GM12878 (cell line): ENCODE measurements at regions not wholly inside any gene's neighbourhood (a gene's known extent, or its start where the extent isn't known, plus 50 kb on each side); places are given as distances from the start of the nearest gene placed in this dataset.

Experiments used
- ATAC-seq: fragments of 200-7000 bp; cut with Tn5 transposase; 3 replicates; pipeline ENCODE4 v1.9.1; 2020; ENCODE audit warnings: mild to moderate bottlenecking, moderate library complexity
- BruUV-seq: library from RNA; stranded (reverse); fragments of 400-500 nt; replicated peaks from 2 replicates; lab custom pipeline; 2021; lab: Mats Ljungman, UMichigan
- CTCF ChIA-PET: fragments of 300-600 bp; sonication (Branson Sonifier 250); formaldehyde crosslinking; extraction: SDS; loops from one replicate; lab custom pipeline; 2021; ENCODE audit warnings: inconsistent platforms; lab: Yijun Ruan, JAX
- POLR2A ChIA-PET: fragments of 350-600 bp; formaldehyde crosslinking; extraction: SDS; loops from one replicate; lab custom pipeline; 2021; ENCODE audit warnings: inconsistent platforms; lab: Charles Lee
- RAD21 ChIA-PET: fragments of 300-600 bp; sonication (Branson Sonifier 250); formaldehyde crosslinking; loops from one replicate; lab custom pipeline; 2023; ENCODE audit warnings: antibody characterized with exemption; ENCODE audit not compliant: unreplicated experiment; lab: Charles Lee
- SMC1A ChIA-PET: fragments of 300-600 bp; sonication (Branson Sonifier 250); formaldehyde crosslinking; loops from one replicate; lab custom pipeline; 2023; ENCODE audit not compliant: unreplicated experiment, uncharacterized antibody; lab: Charles Lee
- DNase-seq: peaks from one replicate; pipeline ENCODE4 v3.0.0-alpha.2; 2011; ENCODE audit warnings: low read depth, low spot score
- FAIRE-seq: peaks from 3 replicates; lab custom pipeline; 2011; peaks lifted over from hg19 to GRCh38; lab: Jason Lieb, UNC
- H2AFZ ChIP-seq: 2 replicates; pipeline ENCODE4 v1.6.0; 2011; ENCODE audit warnings: low read depth, low read length, control low read depth; ENCODE audit not compliant: control insufficient read depth
- H3K27ac ChIP-seq: 2 replicates; pipeline ENCODE4 v1.5.1; 2011; ENCODE audit warnings: control low read depth; ENCODE audit not compliant: control insufficient read depth, insufficient read depth
- H3K27me3 ChIP-seq, 2 experiments: replicated peaks in 1 of 2; 2 replicates each; pipeline versions ENCODE4 v1.6.0 to v1.6.1; 2011; ENCODE audit warnings: low read length in 1 of 2; ENCODE audit not compliant: control insufficient read depth in 2 of 2, insufficient read depth in 2 of 2
- H3K36me3 ChIP-seq, 2 experiments: 2 replicates each; pipeline ENCODE4 v1.5.1; 2011; ENCODE audit warnings: low read length in 1 of 2; ENCODE audit not compliant: control insufficient read depth in 2 of 2, insufficient read depth in 2 of 2
- H3K4me1 ChIP-seq: 2 replicates; pipeline ENCODE4 v1.6.1; 2011; ENCODE audit warnings: mild to moderate bottlenecking, low read length, moderate library complexity, mixed read lengths; ENCODE audit not compliant: control insufficient read depth, insufficient read depth
- H3K4me2 ChIP-seq: 2 replicates; pipeline ENCODE4 v1.6.0; 2011; ENCODE audit warnings: control low read depth; ENCODE audit not compliant: control insufficient read depth, insufficient read depth
- H3K4me3 ChIP-seq: fragments of 200-600 bp; sonication (generic); 2 replicates; pipeline ENCODE4 v1.5.1; 2016
- H3K79me2 ChIP-seq: 2 replicates; pipeline ENCODE4 v1.6.0; 2011; ENCODE audit warnings: low read length; ENCODE audit not compliant: control insufficient read depth, insufficient read depth
- H3K9ac ChIP-seq: 2 replicates; pipeline ENCODE4 v1.8.0; 2011; ENCODE audit warnings: low read length, control low read depth, mixed read lengths; ENCODE audit not compliant: control insufficient read depth, insufficient read depth
- H3K9me3 ChIP-seq: replicated peaks from 3 replicates; pipeline ENCODE4 v1.5.1; 2011; ENCODE audit warnings: mild to moderate bottlenecking, low read length; ENCODE audit not compliant: control insufficient read depth, insufficient read depth
- H4K20me1 ChIP-seq: 2 replicates; pipeline ENCODE4 v1.6.0; 2011; ENCODE audit not compliant: control insufficient read depth, insufficient read depth
- E2F4 ChIP-seq: IDR thresholded peaks from 2 replicates; pipeline ENCODE4 v1.6.1; 2012; ENCODE audit warnings: low read depth, low read length, improper control_type of control experiment
- EP300 ChIP-seq, 2 experiments: fragments of 150-350 bp in 1 of 2; IDR thresholded peaks; 2 replicates each; pipeline ENCODE4 v1.6.1; 2011 to 2012; ENCODE audit warnings: low read depth in 2 of 2, low read length in 2 of 2, borderline replicate concordance in 1 of 2, improper control_type of control experiment in 1 of 2, inconsistent platforms in 1 of 2; ENCODE audit not compliant: control insufficient read depth in 1 of 2
- FOXM1 ChIP-seq: IDR thresholded peaks from 2 replicates; pipeline ENCODE4 v1.6.1; 2012; ENCODE audit warnings: low read depth, mild to moderate bottlenecking, inconsistent platforms, low read length, moderate library complexity
- MEF2B ChIP-seq: fragments of 450-650 bp; IDR thresholded peaks from 2 replicates; pipeline ENCODE4 v1.6.1; 2018; ENCODE audit warnings: mild to moderate bottlenecking, moderate library complexity; ENCODE audit not compliant: partially characterized antibody, poor library complexity, severe bottlenecking
- MLLT1 ChIP-seq: fragments of 450-650 bp; IDR thresholded peaks from 2 replicates; pipeline ENCODE4 v1.6.1; 2016; ENCODE audit warnings: mild to moderate bottlenecking
- MXI1 ChIP-seq: fragments of 150-350 bp; IDR thresholded peaks from 2 replicates; pipeline ENCODE4 v1.6.1; 2011; ENCODE audit warnings: low read depth, mild to moderate bottlenecking, inconsistent platforms, low read length, improper control_type of control experiment
- NR2C2 ChIP-seq: IDR thresholded peaks from 2 replicates; pipeline ENCODE4 v1.6.1; 2011; ENCODE audit warnings: borderline replicate concordance, low read depth; ENCODE audit not compliant: control insufficient read depth, insufficient read length
- PML ChIP-seq: IDR thresholded peaks from 2 replicates; pipeline ENCODE4 v1.6.1; 2012; ENCODE audit warnings: low read length, inconsistent platforms
- POLR2A ChIP-seq: IDR thresholded peaks from 2 replicates; pipeline ENCODE4 v1.6.1; 2011; ENCODE audit warnings: low read depth, mild to moderate bottlenecking, low read length
- PRDM15 ChIP-seq: fragments of 450-650 bp; formaldehyde crosslinking; IDR thresholded peaks from 2 replicates; pipeline ENCODE4 v1.4.0; 2020; ENCODE audit warnings: mild to moderate bottlenecking, moderate library complexity
- SMAD1 ChIP-seq: fragments of 450-650 bp; IDR thresholded peaks from 2 replicates; pipeline ENCODE4 v1.6.1; 2018; ENCODE audit warnings: mild to moderate bottlenecking, low read depth; ENCODE audit not compliant: partially characterized antibody
- SMC3 ChIP-seq: IDR thresholded peaks from 2 replicates; pipeline ENCODE4 v1.6.1; 2011; ENCODE audit warnings: low read length, improper control_type of control experiment, borderline replicate concordance
- SREBF1 ChIP-seq: IDR thresholded peaks from 2 replicates; pipeline ENCODE4 v1.6.1; 2012; ENCODE audit warnings: mild to moderate bottlenecking, low read length
- SUPT20H ChIP-seq: IDR thresholded peaks from 2 replicates; pipeline ENCODE4 v1.6.1; 2011; ENCODE audit warnings: low read depth, mild to moderate bottlenecking, low read length, moderate library complexity, borderline replicate concordance; ENCODE audit not compliant: control insufficient read depth
- TCF12 ChIP-seq: IDR thresholded peaks from 2 replicates; pipeline ENCODE4 v1.6.1; 2011; ENCODE audit warnings: low read depth, mild to moderate bottlenecking, low read length
- ZNF207 ChIP-seq: fragments of 450-650 bp; IDR thresholded peaks from 2 replicates; pipeline ENCODE4 v1.6.1; 2014; ENCODE audit warnings: antibody characterized with exemption, mild to moderate bottlenecking, borderline replicate concordance
- ZNF274 ChIP-seq: IDR thresholded peaks from one replicate; pipeline ENCODE4 v1.8.0; 2011; ENCODE audit not compliant: insufficient read length, insufficient read depth
- WGBS: methylation state at CpG from one replicate; pipeline ENCODE4 v1.1.6; 2016; ENCODE audit warnings: low lambda C conversion rate; ENCODE audit not compliant: insufficient replicate concordance, insufficient coverage; ENCODE audit errors: missing lambda C conversion rate; 5-methylcytosine and 5-hydroxymethylcytosine counted together
- in situ Hi-C: fragments of 300-500 bp; cut with MboI; formaldehyde crosslinking; loops from 9 replicates; pipeline ENCODE4 v1.14.3; 2018; ENCODE audit warnings: mixed read lengths
- intact Hi-C: fragments of 100-400 bp; cut with micrococcal nuclease; formaldehyde crosslinking; loops from one replicate; pipeline ENCODE4 v1.14.2; 2022; ENCODE audit not compliant: unreplicated experiment
- TF ChIP-seq, protein P1 (sequence below): IDR thresholded peaks from 2 replicates; pipeline ENCODE4 v1.6.1; 2011; ENCODE audit warnings: low read depth, mild to moderate bottlenecking, low read length, moderate library complexity, borderline replicate concordance; ENCODE audit errors: extremely low read depth

DNA sequence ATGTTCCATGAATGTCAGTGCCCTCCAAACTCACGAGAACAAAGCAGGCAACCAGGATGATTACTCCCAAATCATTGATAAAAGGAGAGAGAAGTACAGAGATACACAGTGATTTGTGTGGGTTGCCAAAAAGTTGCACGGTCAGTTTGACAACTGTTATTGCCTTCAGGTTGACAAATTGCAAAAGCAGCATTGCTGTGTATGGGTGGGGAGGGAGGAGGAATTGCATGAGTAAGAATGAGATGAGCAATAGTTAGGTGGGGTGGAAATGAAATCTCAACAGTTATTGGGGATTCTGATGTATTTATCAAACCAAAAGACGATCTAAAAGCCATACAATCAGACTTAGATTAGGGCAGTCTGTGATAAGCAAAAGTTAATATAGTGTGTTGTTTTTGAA, 93.7 kb downstream of the NTMT2 start:
- H3K9ac ChIP-seq: no peak overlapping the region
- no peaks in the 10 kb centered on the region for H3K27me3 ChIP-seq
- RAD21 ChIA-PET: no interaction called here
- intact Hi-C loops (no loop called here), in situ Hi-C loops (no loop called here)
- FAIRE-seq: no peak
- no peaks in the 10 kb centered on the region for H3K9me3 ChIP-seq
- H3K4me2 ChIP-seq: peak overlapping the region; percentile 17; the same call in 1 of the 2 replicates
- no peak for DNase-seq
- POLR2A ChIA-PET: no interaction called here
- H4K20me1 ChIP-seq: no peaks in the 10 kb centered on the region
- no peaks in the 10 kb centered on the region for H3K36me3 ChIP-seq
- H3K27ac ChIP-seq: no peak overlapping the region
- H3K79me2 ChIP-seq: no peaks in the 10 kb centered on the region
- CTCF ChIA-PET: interaction anchor here (1.7 kb wide), 1 partner anchor 9 kb away, joined by 5 read pairs; no protein-coding TSS in a partner anchor
- BruUV-seq: no TSS peak
- 4% methylated on average over 3 of the region's 3 CpGs for WGBS
- peak; percentile 30; the same call in 2 of the 3 replicates for ATAC-seq
- H2AFZ ChIP-seq: peak overlapping the region; percentile 16; the same call in 1 of the 2 replicates
- SMC1A ChIA-PET: interaction anchor here (0.7 to 1.1 kb wide), 4 partner anchors 14 to 419 kb away, joined by 3 read pairs; no protein-coding TSS in a partner anchor
- no peak overlapping the region for H3K4me3 ChIP-seq
- H3K4me1 ChIP-seq: peaks cover 10% of the 10 kb centered on the region; the same call in 1 of the 2 replicates
- no peak for TF ChIP-seq EP300 (IDR thresholded peaks at IDR 0.05; ENCODE audit: borderline replicate concordance in 1 of 2, control insufficient read depth in 1 of 2, low read depth in 2 of 2, low read length in 2 of 2)
- TF ChIP-seq TCF12: no peak
- no peak for TF ChIP-seq ZNF207
- TF ChIP-seq NR2C2: no peak
- no peak for TF ChIP-seq SUPT20H
- TF ChIP-seq FOXM1: no peak
- no peak for TF ChIP-seq ZNF274
- TF ChIP-seq E2F4: no peak
- TF ChIP-seq MXI1: no peak
- TF ChIP-seq PRDM15 (CRISPR knock-in tag): no peak
- no peak for TF ChIP-seq POLR2A
- no peak for TF ChIP-seq SMC3
- TF ChIP-seq, protein P1, sequence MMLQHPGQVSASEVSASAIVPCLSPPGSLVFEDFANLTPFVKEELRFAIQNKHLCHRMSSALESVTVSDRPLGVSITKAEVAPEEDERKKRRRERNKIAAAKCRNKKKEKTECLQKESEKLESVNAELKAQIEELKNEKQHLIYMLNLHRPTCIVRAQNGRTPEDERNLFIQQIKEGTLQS: no peak
- TF ChIP-seq SMAD1: no peak
- no peak for TF ChIP-seq PML
- TF ChIP-seq SREBF1: no peak
- TF ChIP-seq MEF2B: no peak
- TF ChIP-seq MLLT1: no peak
